ENCODE measurements at regions not wholly inside any gene's neighbourhood (a gene's known extent, or its start where the extent isn't known, plus 50 kb on each side); places are given as distances from the start of the nearest gene placed in this dataset.
A peak's percentile ranks its signal among the peaks of the same experiment; 100 is the strongest.
"Not testable (repeated sequence)": the region's sequence is repeated elsewhere in the genome, so short reads cannot be mapped to it uniquely, and the experiment has no call there.

GRCh38 chr4:114310296-114310925 is 288.2 kb upstream of the UGT8 start:
- DNase-seq = no peak

- DNase-seq = no peak
These were observed 286.8 kb upstream of the UGT8 start for GRCh38 chr4:114311787-114312186.

- no peak for DNase-seq
These were observed 286.3 kb upstream of the UGT8 start for GRCh38 chr4:114312338-114312737.

GRCh38 chr4:114316789-114317188 is 281.8 kb upstream of the UGT8 start:
- DNase-seq = no peak

- DNase-seq = no peak
These were observed 281.0 kb upstream of the UGT8 start for GRCh38 chr4:114317564-114317963.

- peak; percentile 39 for DNase-seq
These were observed 280.3 kb upstream of the UGT8 start for GRCh38 chr4:114318309-114318708.

GRCh38 chr4:114320126-114320525 is 278.5 kb upstream of the UGT8 start:
- no peak for DNase-seq

- no peak for DNase-seq
These were observed 277.2 kb upstream of the UGT8 start for GRCh38 chr4:114321366-114321765.

- no peak for DNase-seq
These were observed 274.8 kb upstream of the UGT8 start for GRCh38 chr4:114323841-114324240.

GRCh38 chr4:114326358-114326757 is 272.2 kb upstream of the UGT8 start:
- no peak for DNase-seq

- no peak for DNase-seq
These were observed 266.5 kb upstream of the UGT8 start for GRCh38 chr4:114332119-114332518.

GRCh38 chr4:114334363-114334762 is 264.2 kb upstream of the UGT8 start:
- DNase-seq = not testable (repeated sequence)

GRCh38 chr4:114334884-114335330 is 263.7 kb upstream of the UGT8 start:
- no peak for DNase-seq

GRCh38 chr4:114335339-114335738 is 263.3 kb upstream of the UGT8 start:
- no peak for DNase-seq

GRCh38 chr4:114343015-114343414 is 255.6 kb upstream of the UGT8 start:
- peak; percentile 25 for DNase-seq

- DNase-seq = no peak
These were observed 248.9 kb upstream of the UGT8 start for GRCh38 chr4:114349543-114350175.

GRCh38 chr4:114358901-114359300 is 239.7 kb upstream of the UGT8 start:
- DNase-seq = no peak

- no peak for DNase-seq
These were observed 237.4 kb upstream of the UGT8 start for GRCh38 chr4:114361249-114361648.

- no peak for DNase-seq
These were observed 233.8 kb upstream of the UGT8 start for GRCh38 chr4:114364857-114365256.

- DNase-seq = no peak
These were observed 233.0 kb upstream of the UGT8 start for GRCh38 chr4:114365591-114365990.

GRCh38 chr4:114366368-114366767 is 232.2 kb upstream of the UGT8 start:
- no peak for DNase-seq

- DNase-seq = no peak
These were observed 229.9 kb upstream of the UGT8 start for GRCh38 chr4:114368751-114369150.

- no peak for DNase-seq
These were observed 225.1 kb upstream of the UGT8 start for GRCh38 chr4:114373508-114373907.

GRCh38 chr4:114378305-114378903 is 220.2 kb upstream of the UGT8 start:
- no peak for DNase-seq

- no peak for DNase-seq
These were observed 215.5 kb upstream of the UGT8 start for GRCh38 chr4:114383067-114383466.

Data from NCI-H446 treated with DMSO at 0.1 percent for 48 hours (cell line).